CD14-positive monocyte (primary cell): ENCODE measurements at regions not wholly inside any gene's neighbourhood (a gene's known extent, or its start where the extent isn't known, plus 50 kb on each side); places are given as distances from the start of the nearest gene placed in this dataset.

Experiments
- DNase-seq, 3 donors: peaks; one replicate each; pipeline ENCODE4 v3.0.0-alpha.2; 2011 to 2022
- H2AFZ ChIP-seq: 2 replicates; pipeline ENCODE4 v1.6.0; 2012; ENCODE audit warnings: mild to moderate bottlenecking, low read depth, low read length, inconsistent platforms; ENCODE audit not compliant: insufficient read depth, poor library complexity, severe bottlenecking
- H3K27ac ChIP-seq, 2 donors: 1 replicate in 1 of 2; 2 replicates in 1 of 2; pipeline ENCODE4 v1.5.1; 2012 to 2013; ENCODE audit warnings: low read length in 2 of 2, control low read depth in 1 of 2, inconsistent platforms in 1 of 2, low read depth in 1 of 2, mild to moderate bottlenecking in 1 of 2
- H3K27me3 ChIP-seq, 2 donors: one replicate each; pipeline versions ENCODE4 v1.6.0 to v1.6.1; 2011 to 2013; ENCODE audit warnings: low read length in 2 of 2; ENCODE audit not compliant: control insufficient read depth in 2 of 2, insufficient read depth in 2 of 2
- H3K36me3 ChIP-seq, 2 donors: replicated peaks in 1 of 2; 1 replicate in 1 of 2; 2 replicates in 1 of 2; pipeline versions ENCODE4 v1.5.1 to v1.6.1; 2012 to 2013; ENCODE audit warnings: low read length in 2 of 2, control low read depth in 1 of 2, inconsistent platforms in 1 of 2, mild to moderate bottlenecking in 1 of 2; ENCODE audit not compliant: insufficient read depth in 2 of 2, control insufficient read depth in 1 of 2
- H3K4me1 ChIP-seq, 2 donors: 1 replicate in 1 of 2; 2 replicates in 1 of 2; pipeline versions ENCODE4 v1.5.1 to v1.6.1; 2012 to 2013; ENCODE audit warnings: low read length in 2 of 2, control low read depth in 1 of 2, inconsistent platforms in 1 of 2, mild to moderate bottlenecking in 1 of 2, moderate library complexity in 1 of 2; ENCODE audit not compliant: insufficient read depth in 2 of 2, control insufficient read depth in 1 of 2
- H3K4me2 ChIP-seq: replicated peaks from 2 replicates; pipeline ENCODE3; 2012; ENCODE audit warnings: low read length, moderate library complexity, mild to moderate bottlenecking; ENCODE audit not compliant: poor library complexity, severe bottlenecking; ENCODE audit errors: extremely low read depth
- H3K4me3 ChIP-seq, 3 experiments: fragments of 200-600 bp in 1 of 3; sonication (generic) in 1 of 3; replicated peaks in 1 of 3; 1 replicate in 2 of 3; 2 replicates in 1 of 3; pipeline ENCODE4 v1.5.1; 2011 to 2013; ENCODE audit warnings: low read length in 3 of 3, mild to moderate bottlenecking in 3 of 3, control low read depth in 2 of 3, low read depth in 2 of 3, inconsistent platforms in 1 of 3, moderate library complexity in 1 of 3
- H3K79me2 ChIP-seq: 2 replicates; pipeline ENCODE4 v1.6.0; 2012; ENCODE audit warnings: mild to moderate bottlenecking, control low read depth, inconsistent platforms, low read length, moderate library complexity; ENCODE audit not compliant: insufficient read depth
- H3K9ac ChIP-seq: 2 replicates; pipeline ENCODE4 v1.6.0; 2017; ENCODE audit warnings: low read length, mild to moderate bottlenecking; ENCODE audit not compliant: insufficient read depth, poor library complexity, severe bottlenecking
- H3K9me3 ChIP-seq, 2 donors: replicated peaks in 1 of 2; 1 replicate in 1 of 2; 2 replicates in 1 of 2; pipeline versions ENCODE4 v1.5.1 to v1.6.1; 2012 to 2013; ENCODE audit warnings: low read length in 2 of 2, control low read depth in 1 of 2; ENCODE audit not compliant: control insufficient read depth in 1 of 2, insufficient read depth in 1 of 2
- H4K20me1 ChIP-seq: 2 replicates; pipeline ENCODE4 v1.6.0; 2012; ENCODE audit warnings: mild to moderate bottlenecking, low read length, control low read depth, moderate library complexity; ENCODE audit not compliant: insufficient read depth
- H3K27ac Mint-ChIP-seq, 7 donors: one replicate each; pipeline ENCODE4 v1.8.0; 2020; ENCODE audit warnings: mild to moderate bottlenecking in 7 of 7, mixed read lengths in 7 of 7, moderate library complexity in 6 of 7, inconsistent platforms in 2 of 7
- H3K27me3 Mint-ChIP-seq, 3 donors: one replicate each; pipeline ENCODE4 v1.8.0; 2021 to 2022; ENCODE audit warnings: low read depth in 3 of 3, mild to moderate bottlenecking in 3 of 3, mixed read lengths in 3 of 3, moderate library complexity in 3 of 3, inconsistent platforms in 1 of 3
- H3K36me3 Mint-ChIP-seq, 2 donors: one replicate each; pipeline ENCODE4 v1.8.0; 2020; ENCODE audit warnings: mixed read lengths in 2 of 2, inconsistent platforms in 1 of 2, mild to moderate bottlenecking in 1 of 2
- H3K4me1 Mint-ChIP-seq: one replicate; pipeline ENCODE4 v1.8.0; 2020; ENCODE audit warnings: mild to moderate bottlenecking, mixed read lengths
- H3K4me3 Mint-ChIP-seq, 2 donors: one replicate each; pipeline ENCODE4 v1.8.0; 2020; ENCODE audit warnings: mild to moderate bottlenecking in 2 of 2, mixed read lengths in 2 of 2, moderate library complexity in 1 of 2
- H3K9me3 Mint-ChIP-seq, 7 donors: one replicate each; pipeline ENCODE4 v1.8.0; 2020 to 2022; ENCODE audit warnings: mixed read lengths in 7 of 7, mild to moderate bottlenecking in 6 of 7, moderate library complexity in 6 of 7, inconsistent platforms in 2 of 7
- WGBS: methylation state at CpG from one replicate; pipeline ENCODE4 v1.1.5; 2013; ENCODE audit warnings: missing lambda C conversion rate; ENCODE audit not compliant: insufficient coverage; 5-methylcytosine and 5-hydroxymethylcytosine counted together
- intact Hi-C, 2 donors: fragments of 100-400 bp; cut with micrococcal nuclease; formaldehyde crosslinking; loops; one replicate each; pipeline versions ENCODE4 v1.15.0 to v1.15.1; 2023
- TF ChIP-seq, protein P1 (sequence below): fragments of 200-600 bp; IDR thresholded peaks from one replicate; pipeline ENCODE4 v1.8.0; 2022; ENCODE audit warnings: antibody characterized with exemption, mild to moderate bottlenecking

DNA sequence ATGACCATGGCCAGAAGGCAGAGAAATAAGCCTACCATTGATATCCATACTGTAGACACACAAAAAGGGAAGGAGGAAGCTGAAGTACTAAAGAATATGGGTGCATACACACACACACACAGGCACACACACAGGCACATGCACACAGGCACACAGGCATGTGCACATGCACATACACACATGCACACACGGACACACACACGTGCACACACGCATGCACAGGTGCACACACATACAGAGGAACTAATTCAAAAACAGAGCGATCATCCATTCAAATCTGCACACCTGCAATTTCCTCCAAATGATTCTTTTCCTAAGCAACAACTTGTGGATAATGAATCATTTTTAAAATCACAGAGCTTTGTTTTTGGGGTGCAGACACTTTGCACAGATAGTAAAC, 166.7 kb upstream of the ADARB2 start:
- TF ChIP-seq, protein P1, sequence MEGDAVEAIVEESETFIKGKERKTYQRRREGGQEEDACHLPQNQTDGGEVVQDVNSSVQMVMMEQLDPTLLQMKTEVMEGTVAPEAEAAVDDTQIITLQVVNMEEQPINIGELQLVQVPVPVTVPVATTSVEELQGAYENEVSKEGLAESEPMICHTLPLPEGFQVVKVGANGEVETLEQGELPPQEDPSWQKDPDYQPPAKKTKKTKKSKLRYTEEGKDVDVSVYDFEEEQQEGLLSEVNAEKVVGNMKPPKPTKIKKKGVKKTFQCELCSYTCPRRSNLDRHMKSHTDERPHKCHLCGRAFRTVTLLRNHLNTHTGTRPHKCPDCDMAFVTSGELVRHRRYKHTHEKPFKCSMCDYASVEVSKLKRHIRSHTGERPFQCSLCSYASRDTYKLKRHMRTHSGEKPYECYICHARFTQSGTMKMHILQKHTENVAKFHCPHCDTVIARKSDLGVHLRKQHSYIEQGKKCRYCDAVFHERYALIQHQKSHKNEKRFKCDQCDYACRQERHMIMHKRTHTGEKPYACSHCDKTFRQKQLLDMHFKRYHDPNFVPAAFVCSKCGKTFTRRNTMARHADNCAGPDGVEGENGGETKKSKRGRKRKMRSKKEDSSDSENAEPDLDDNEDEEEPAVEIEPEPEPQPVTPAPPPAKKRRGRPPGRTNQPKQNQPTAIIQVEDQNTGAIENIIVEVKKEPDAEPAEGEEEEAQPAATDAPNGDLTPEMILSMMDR, result no peak
- Histone ChIP-seq H3K4me1 (no peaks in the 10 kb centered on the region), H3K9me3 (peaks cover 0 to 7% of the 10 kb centered on the region in 2 donors), H2AFZ (no peak overlapping the region), H4K20me1 (no peaks in the 10 kb centered on the region), H3K27me3 (no peaks in the 10 kb centered on the region), H3K36me3 (no peaks in the 10 kb centered on the region), H3K4me2 (no peak overlapping the region), H3K9ac (no peak overlapping the region), H3K4me3 (no peak overlapping the region), H3K27ac (no peak overlapping the region), H3K79me2 (no peaks in the 10 kb centered on the region)
- no peak overlapping the region for H3K27ac Mint-ChIP-seq
- no peaks in the 10 kb centered on the region for H3K4me1 Mint-ChIP-seq
- peaks cover 0 to 3% (median 0%) of the 10 kb centered on the region in 3 donors for H3K27me3 Mint-ChIP-seq
- no peak for DNase-seq
- peaks cover 0 to 7% (median 5%) of the 10 kb centered on the region in 7 donors for H3K9me3 Mint-ChIP-seq
- intact Hi-C loops, result no loop called here
- WGBS, result 100% methylated on average over 3 of the region's 4 CpGs
- H3K36me3 Mint-ChIP-seq, result no peaks in the 10 kb centered on the region
- H3K4me3 Mint-ChIP-seq, result no peak overlapping the region

DNA sequence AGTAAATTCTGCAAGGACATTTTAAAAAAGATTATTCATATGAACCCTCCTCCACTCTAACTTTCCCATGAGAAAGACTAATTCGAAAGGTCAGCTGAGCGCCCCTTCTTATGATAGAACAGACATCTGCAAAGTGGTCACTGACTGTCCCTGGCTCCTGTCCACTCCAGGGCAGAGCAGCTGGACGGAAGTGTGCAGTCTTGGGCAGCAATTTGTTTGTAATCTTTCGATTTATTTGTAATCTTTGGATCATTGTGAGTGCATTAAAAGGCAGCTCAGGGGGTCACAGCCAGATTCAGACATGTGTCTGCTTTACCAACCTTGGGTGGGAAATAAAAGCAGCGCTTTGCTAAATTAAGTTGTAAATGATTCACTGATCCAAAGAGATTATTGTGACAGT, 158.8 kb upstream of the ADARB2 start:
- Histone ChIP-seq H3K79me2 (no peaks in the 10 kb centered on the region), H2AFZ (no peak overlapping the region), H3K4me2 (no peak overlapping the region), H3K9me3 (peaks cover 0 to 11% of the 10 kb centered on the region in 2 donors), H4K20me1 (no peaks in the 10 kb centered on the region), H3K27ac (no peak overlapping the region), H3K36me3 (no peaks in the 10 kb centered on the region), H3K4me1 (no peaks in the 10 kb centered on the region), H3K4me3 (no peak overlapping the region), H3K9ac (no peak overlapping the region), H3K27me3 (no peaks in the 10 kb centered on the region)
- TF ChIP-seq, protein P1, result no peak
- no peak for DNase-seq
- 89% methylated on average over 5 of the region's 5 CpGs for WGBS
- Mint-ChIP-seq H3K9me3 (peaks cover 0 to 8% (median 5%) of the 10 kb centered on the region in 7 donors), H3K27me3 (peaks cover 0 to 1% (median 0%) of the 10 kb centered on the region in 3 donors), H3K4me3 (no peak overlapping the region), H3K27ac (no peak overlapping the region), H3K36me3 (no peaks in the 10 kb centered on the region), H3K4me1 (no peaks in the 10 kb centered on the region)
- intact Hi-C loops, result no loop called here
